ENCODE measurements at regions not wholly inside any gene's neighbourhood (a gene's known extent, or its start where the extent isn't known, plus 50 kb on each side); places are given as distances from the start of the nearest gene placed in this dataset.

- no peak overlapping the region for H3K4me3 ChIP-seq (ENCODE audit: low read length)
- DNase-seq (ENCODE audit: low read depth) = no peak
- no peak for TF ChIP-seq CTCF (conservative IDR thresholded peaks at IDR 0.05; ENCODE audit: low read depth, low read length)
Observed at GRCh38 chr5:86330736-86331135, 287.0 kb upstream of the COX7C start.

DNA sequence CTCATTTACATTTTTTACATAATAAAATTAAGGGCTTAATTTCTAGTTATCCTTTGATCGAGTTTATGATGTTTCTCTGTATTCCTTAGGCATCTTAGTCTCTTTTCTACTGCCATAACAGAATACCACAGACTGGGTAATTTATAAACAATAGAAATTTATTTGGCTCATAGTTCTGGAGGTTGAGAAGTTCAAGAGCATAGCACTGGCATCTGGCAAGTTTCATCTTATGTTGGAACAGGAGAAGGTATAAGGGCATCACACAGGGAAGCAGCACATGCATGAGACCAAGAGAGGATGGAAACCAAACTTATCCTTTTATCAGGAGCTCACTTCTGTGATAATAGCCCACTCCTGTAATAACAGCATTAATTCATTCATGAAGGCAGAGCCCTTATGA, 284.9 kb upstream of the COX7C start:
- no peak overlapping the region for H3K4me3 ChIP-seq (ENCODE audit: low read length)
- DNase-seq (ENCODE audit: low read depth) = no peak
- no peak for TF ChIP-seq CTCF (conservative IDR thresholded peaks at IDR 0.05; ENCODE audit: low read depth, low read length)

DNA sequence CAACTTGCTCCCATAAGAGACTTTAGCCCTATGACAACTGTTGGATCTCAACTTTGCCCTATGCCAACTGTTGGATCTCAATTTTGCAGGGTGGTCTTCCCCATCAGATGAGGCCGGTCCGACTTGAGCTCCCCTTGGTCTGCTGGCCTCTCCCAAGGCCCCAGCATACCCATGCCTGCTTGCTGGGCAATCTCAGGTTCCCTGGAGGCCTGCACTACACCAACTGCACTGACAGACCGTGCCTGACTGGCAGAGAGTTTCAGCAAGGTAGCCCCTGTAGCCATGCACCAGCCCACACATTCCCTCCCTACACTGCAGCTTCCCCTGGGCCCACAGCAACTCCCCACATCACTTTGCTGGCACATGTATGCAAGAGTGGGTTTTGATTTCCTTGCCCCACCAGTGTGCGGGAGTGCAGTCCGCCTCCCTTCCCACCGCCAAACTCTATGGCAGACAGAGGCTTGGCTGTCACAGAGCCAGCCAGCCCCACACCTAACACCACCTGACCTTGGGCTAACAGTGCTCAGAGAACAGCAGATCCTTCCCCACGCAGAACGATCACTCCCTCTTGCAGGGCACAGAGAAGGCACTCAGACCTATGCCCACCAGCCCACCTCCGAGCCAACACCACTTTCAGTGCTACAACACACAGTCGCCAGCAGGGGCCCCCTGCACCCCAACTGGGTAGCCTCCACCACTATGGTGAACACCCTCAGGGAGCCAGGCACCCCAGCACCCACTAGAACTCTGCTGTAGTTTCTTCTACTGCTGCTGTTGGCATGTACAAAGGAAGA, 279.9 kb upstream of the COX7C start:
- H3K4me3 ChIP-seq (ENCODE audit: low read length) = no peak overlapping the region
- TF ChIP-seq CTCF (conservative IDR thresholded peaks at IDR 0.05; ENCODE audit: low read depth, low read length) = no peak
- no peak for DNase-seq (ENCODE audit: low read depth)

DNA sequence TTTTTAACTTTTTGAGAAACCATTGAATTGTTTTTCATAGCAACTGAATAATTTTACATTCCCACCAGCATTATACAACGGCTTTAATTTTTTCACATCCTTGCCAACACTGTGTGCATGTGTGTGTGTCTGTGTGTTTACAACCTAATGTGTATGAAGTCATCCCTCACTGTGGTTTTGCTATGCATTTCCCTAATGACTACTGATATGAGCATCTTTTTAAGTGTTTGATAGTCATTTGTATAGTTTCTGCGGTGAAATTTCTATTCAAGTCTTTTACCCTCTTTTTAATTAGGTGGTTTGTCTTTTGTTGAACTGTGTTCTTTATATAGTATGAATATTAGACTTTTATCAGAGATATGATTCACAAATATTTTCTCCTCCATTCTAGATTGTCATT, 263.1 kb upstream of the COX7C start:
- no peak for TF ChIP-seq CTCF (conservative IDR thresholded peaks at IDR 0.05; ENCODE audit: low read depth, low read length)
- H3K4me3 ChIP-seq (ENCODE audit: low read length) = no peak overlapping the region
- DNase-seq (ENCODE audit: low read depth) = no peak

DNA sequence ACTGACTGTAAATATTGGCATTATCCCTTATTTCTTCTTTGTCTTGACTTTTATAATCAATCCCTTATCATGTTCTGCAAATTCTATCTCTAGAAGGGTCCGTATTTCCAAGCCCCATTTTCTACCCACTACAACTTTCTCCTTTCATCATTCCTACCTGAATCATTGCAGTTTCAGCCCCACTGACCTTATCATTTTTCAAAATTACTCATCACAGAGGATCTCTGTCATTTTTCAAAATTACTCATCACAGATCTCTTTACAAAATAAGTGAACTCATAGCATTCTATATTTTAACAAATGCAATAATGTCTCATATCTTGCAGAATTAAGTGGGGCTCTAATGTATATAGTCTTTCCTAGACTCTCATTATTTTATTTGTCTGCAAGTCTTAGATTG, 256.9 kb upstream of the COX7C start:
- no peak for DNase-seq (ENCODE audit: low read depth)
- no peak overlapping the region for H3K4me3 ChIP-seq (ENCODE audit: low read length)
- no peak for TF ChIP-seq CTCF (conservative IDR thresholded peaks at IDR 0.05; ENCODE audit: low read depth, low read length)

DNA sequence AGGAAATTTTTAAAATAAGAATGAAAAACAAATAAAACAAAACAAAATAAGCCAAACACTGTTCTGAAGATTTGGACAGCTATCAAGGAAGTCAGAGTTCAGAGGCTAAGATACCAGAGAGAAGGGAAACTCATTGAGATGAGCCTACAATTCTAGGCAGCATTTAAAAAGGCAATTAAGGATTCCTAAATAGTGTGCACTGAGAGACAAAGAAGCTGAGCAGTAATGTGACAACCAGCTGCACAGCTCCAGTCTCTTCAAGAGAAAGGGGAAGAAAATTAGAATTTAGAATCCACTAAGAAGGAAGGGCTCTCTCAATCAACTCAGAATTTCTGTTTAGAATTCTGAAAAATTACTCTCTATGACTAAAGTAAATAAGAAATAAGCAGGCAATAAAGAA, 246.7 kb upstream of the COX7C start:
- no peak overlapping the region for H3K4me3 ChIP-seq (ENCODE audit: low read length)

More for the DNA sequence above, 246.7 kb upstream of the COX7C start:
- no peak for TF ChIP-seq CTCF (conservative IDR thresholded peaks at IDR 0.05; ENCODE audit: low read depth, low read length)
- DNase-seq (ENCODE audit: low read depth) = no peak

Data from retinal pigment epithelial cell (primary cell).